HCT116 (cell line): ENCODE measurements at regions not wholly inside any gene's neighbourhood (a gene's known extent, or its start where the extent isn't known, plus 50 kb on each side); places are given as distances from the start of the nearest gene placed in this dataset.

Experiments used
- ATAC-seq: fragments of 200-7000 bp; cut with Tn5 transposase; 2 replicates; pipeline ENCODE4 v1.9.1; 2020; ENCODE audit warnings: mild to moderate bottlenecking, moderate library complexity
- BruUV-seq: library from RNA; stranded (reverse); fragments of 400-500 nt; replicated peaks from 2 replicates; lab custom pipeline; 2021; lab: Mats Ljungman, UMichigan
- CTCF ChIA-PET: fragments of 300-600 bp; sonication (Branson Sonifier 250); formaldehyde crosslinking; loops from one replicate; lab custom pipeline; 2021; ENCODE audit warnings: antibody characterized with exemption; lab: Charles Lee
- POLR2A ChIA-PET: fragments of 300-600, 350-600 bp; sonication (Branson Sonifier 250); formaldehyde crosslinking; loops from one replicate; lab custom pipeline; 2021; ENCODE audit warnings: antibody characterized with exemption; lab: Charles Lee
- RAD21 ChIA-PET, 2 experiments: fragments of 300-600 bp; sonication (Branson Sonifier 250); formaldehyde crosslinking; loops; one replicate each; lab custom pipeline; 2023; ENCODE audit warnings: low total read pairs in 2 of 2; ENCODE audit not compliant: uncharacterized antibody in 2 of 2, unreplicated experiment in 2 of 2, low non-redundant PET in 1 of 2; lab: Charles Lee
- DNase-seq: peaks from one replicate; pipeline ENCODE4 v3.0.0-alpha.2; 2010; ENCODE audit warnings: low read depth, low spot score
- H2AFZ ChIP-seq: fragments of 200-600 bp; shearing (Covaris generic), sonication (generic); 2 replicates; pipeline ENCODE4 v1.6.1; 2017; ENCODE audit warnings: low read depth, mixed run types, mixed read lengths, antibody characterized with exemption, low read length; ENCODE audit not compliant: poor library complexity, severe bottlenecking
- H3K27ac ChIP-seq: 2 replicates; pipeline ENCODE4 v1.5.1; 2012; ENCODE audit warnings: low read depth, low read length
- H3K27me3 ChIP-seq: fragments of 200-600 bp; sonication (generic); 2 replicates; pipeline ENCODE4 v1.6.1; 2016; ENCODE audit warnings: mixed run types, low read length, mixed read lengths; ENCODE audit not compliant: insufficient read depth
- H3K36me3 ChIP-seq, 2 experiments: fragments of 200-500 bp in 1 of 2; fragments of 200-600 bp in 1 of 2; sonication (Bioruptor generic) in 1 of 2; sonication (generic) in 1 of 2; 2 replicates each; pipeline versions ENCODE4 v1.5.1 to v1.6.1; 2014 to 2016; ENCODE audit warnings: low read length in 2 of 2, inconsistent platforms in 1 of 2, mixed read lengths in 1 of 2, mixed run types in 1 of 2; ENCODE audit not compliant: insufficient read depth in 2 of 2, control insufficient read depth in 1 of 2
- H3K4me1 ChIP-seq, 2 experiments: fragments of 200-600 bp in 1 of 2; sonication (generic) in 1 of 2; 2 replicates each; pipeline versions ENCODE4 v1.5.1 to v1.6.1; 2012 to 2017; ENCODE audit warnings: low read length in 2 of 2, inconsistent platforms in 1 of 2, mild to moderate bottlenecking in 1 of 2, mixed read lengths in 1 of 2, mixed run types in 1 of 2, moderate library complexity in 1 of 2; ENCODE audit not compliant: insufficient read depth in 2 of 2, control insufficient read depth in 1 of 2
- H3K4me2 ChIP-seq: fragments of 200-600 bp; sonication (generic); 2 replicates; pipeline ENCODE4 v1.6.1; 2017; ENCODE audit warnings: mixed run types, low read length, mixed read lengths
- H3K4me3 ChIP-seq, 2 experiments: fragments of 200-600 bp in 1 of 2; sonication (generic) in 1 of 2; replicated peaks in 1 of 2; 2 replicates each; pipeline ENCODE4 v1.5.1; 2011 to 2016; ENCODE audit warnings: low read length in 2 of 2, control low read depth in 1 of 2, low read depth in 1 of 2, mild to moderate bottlenecking in 1 of 2, mixed read lengths in 1 of 2, mixed run types in 1 of 2
- H3K79me2 ChIP-seq: fragments of 200-600 bp; sonication (generic); 2 replicates; pipeline ENCODE4 v1.6.1; 2017; ENCODE audit warnings: mild to moderate bottlenecking, mixed run types, low read length, moderate library complexity, mixed read lengths; ENCODE audit not compliant: insufficient read depth
- H3K9ac ChIP-seq: fragments of 200-600 bp; sonication (generic); 2 replicates; pipeline ENCODE4 v1.6.1; 2016; ENCODE audit warnings: low read length, mixed read lengths
- H3K9me2 ChIP-seq: fragments of 200-600 bp; sonication (generic), shearing (Covaris generic); 2 replicates; pipeline ENCODE4 v1.6.1; 2017; ENCODE audit warnings: mixed run types, mild to moderate bottlenecking, moderate library complexity; ENCODE audit not compliant: insufficient read depth
- H3K9me3 ChIP-seq, 2 experiments: fragments of 200-500 bp in 1 of 2; fragments of 200-600 bp in 1 of 2; sonication (Bioruptor generic) in 1 of 2; sonication (generic) in 1 of 2; 2 replicates each; pipeline ENCODE4 v1.6.1; 2014 to 2017; ENCODE audit warnings: low read length in 2 of 2, mixed read lengths in 2 of 2, inconsistent platforms in 1 of 2, low read depth in 1 of 2, mild to moderate bottlenecking in 1 of 2, mixed run types in 1 of 2, moderate library complexity in 1 of 2; ENCODE audit not compliant: control insufficient read depth in 1 of 2, insufficient read depth in 1 of 2
- H4K20me1 ChIP-seq: fragments of 200-600 bp; sonication (generic), shearing (Covaris generic); 2 replicates; pipeline ENCODE4 v1.6.1; 2017; ENCODE audit warnings: mixed run types, mild to moderate bottlenecking, moderate library complexity; ENCODE audit not compliant: insufficient read depth
- CBX3 ChIP-seq: IDR thresholded peaks from 2 replicates; pipeline ENCODE4 v1.6.1; 2012; ENCODE audit warnings: low read depth
- CEBPB ChIP-seq: IDR thresholded peaks from 2 replicates; pipeline ENCODE4 v1.6.1; 2012; ENCODE audit warnings: low read depth
- EGR1 ChIP-seq: IDR thresholded peaks from 2 replicates; pipeline ENCODE4 v1.6.1; 2012; ENCODE audit warnings: low read depth
- ELF1 ChIP-seq: IDR thresholded peaks from 2 replicates; pipeline ENCODE4 v1.6.1; 2012; ENCODE audit warnings: low read depth, borderline replicate concordance
- EZH2 ChIP-seq: fragments of 200-600 bp; sonication (generic); IDR thresholded peaks from 2 replicates; pipeline ENCODE4 v1.6.1; 2017; ENCODE audit warnings: antibody characterized with exemption, mixed run types
- EZH2phosphoT487 ChIP-seq: fragments of 200-600 bp; IDR thresholded peaks from 2 replicates; pipeline ENCODE4 v1.6.1; 2018; ENCODE audit warnings: antibody characterized with exemption, borderline replicate concordance
- POLR2AphosphoS5 ChIP-seq: IDR thresholded peaks from 2 replicates; pipeline ENCODE4 v1.6.1; 2011; ENCODE audit warnings: mild to moderate bottlenecking, low read depth, low read length, moderate library complexity
- SP1 ChIP-seq: IDR thresholded peaks from 2 replicates; pipeline ENCODE4 v1.6.1; 2012; ENCODE audit warnings: low read depth
- SRF ChIP-seq: IDR thresholded peaks from 2 replicates; pipeline ENCODE4 v1.6.1; 2012; ENCODE audit warnings: low read depth
- YY1 ChIP-seq: IDR thresholded peaks from 2 replicates; pipeline ENCODE4 v1.6.1; 2011; ENCODE audit warnings: low read length, low read depth, moderate library complexity, mild to moderate bottlenecking; ENCODE audit not compliant: insufficient replicate concordance; ENCODE audit errors: extremely low read depth
- ZBTB33 ChIP-seq: IDR thresholded peaks from 2 replicates; pipeline ENCODE4 v1.6.1; 2011; ENCODE audit warnings: mild to moderate bottlenecking, low read length, moderate library complexity; ENCODE audit not compliant: insufficient replicate concordance; ENCODE audit errors: extremely low read depth
- ZNF274 ChIP-seq: fragments of 200-500 bp; sonication (Bioruptor generic); IDR thresholded peaks from 2 replicates; pipeline ENCODE4 v1.6.1; 2014; ENCODE audit warnings: mild to moderate bottlenecking, low read depth, low read length, inconsistent platforms
- intact Hi-C: fragments of 100-400 bp; cut with micrococcal nuclease; formaldehyde crosslinking; loops from 2 replicates; pipeline ENCODE4 v1.10.0; 2022

GRCh38 chr15:48005077-48005476, 115.7 kb upstream of the SLC24A5 start:
- TF ChIP-seq ELF1 (no peak), EZH2phosphoT487 (no peak), SRF (no peak), POLR2AphosphoS5 (no peak), ZBTB33 (no peak), SP1 (no peak), EZH2 (no peak), CEBPB (no peak), ZNF274 (no peak), YY1 (no peak), EGR1 (no peak), CBX3 (no peak)
- H4K20me1 ChIP-seq = no peaks in the 10 kb centered on the region
- no peak overlapping the region for H3K9ac ChIP-seq
- H3K27me3 ChIP-seq = no peaks in the 10 kb centered on the region
- H2AFZ ChIP-seq = no peak overlapping the region
- H3K4me2 ChIP-seq = no peak overlapping the region
- H3K4me1 ChIP-seq = no peaks in the 10 kb centered on the region
- H3K4me3 ChIP-seq = no peak overlapping the region
- BruUV-seq = no TSS peak
- RAD21 ChIA-PET = no interaction called here
- ATAC-seq (no peak), DNase-seq (no peak)
- no peaks in the 10 kb centered on the region for H3K36me3 ChIP-seq
- H3K79me2 ChIP-seq = no peaks in the 10 kb centered on the region
- CTCF ChIA-PET = no interaction called here
- intact Hi-C loops = no loop called here
- POLR2A ChIA-PET = no interaction called here
- no peak overlapping the region for H3K27ac ChIP-seq
- H3K9me2 ChIP-seq = no peaks in the 10 kb centered on the region
- H3K9me3 ChIP-seq = peaks cover 0 to 21% of the 10 kb centered on the region in 2 experiments; a peak in 2 of 4 replicates
